ENCODE measurements at regions not wholly inside any gene's neighbourhood (a gene's known extent, or its start where the extent isn't known, plus 50 kb on each side); places are given as distances from the start of the nearest gene placed in this dataset.
"Not testable (repeated sequence)": the region's sequence is repeated elsewhere in the genome, so short reads cannot be mapped to it uniquely, and the experiment has no call there.

DNA sequence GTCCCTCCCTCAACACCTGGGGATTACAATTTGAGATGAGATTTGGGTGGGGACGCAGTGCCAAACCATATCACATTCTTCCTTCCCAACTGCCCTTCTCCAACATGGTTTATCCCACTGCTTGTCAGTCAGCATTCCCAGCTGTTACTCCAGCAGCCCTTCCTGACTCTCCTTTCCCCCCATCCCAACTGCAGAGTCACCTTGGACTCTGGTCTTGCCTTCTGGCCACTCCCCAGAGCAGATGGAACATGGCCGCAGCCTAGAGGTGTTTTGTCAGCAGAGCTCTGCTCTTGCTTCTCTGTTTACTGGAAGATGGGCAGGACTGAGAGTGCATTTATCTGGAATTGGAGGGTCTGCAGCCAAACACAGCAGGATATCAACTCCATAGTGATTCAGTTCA, 51.2 kb upstream of the MEX3C start:
- DNase-seq (ENCODE audit: low read depth), result no peak

- no peak for DNase-seq (ENCODE audit: low read depth)
These were observed 52.5 kb upstream of the MEX3C start for GRCh38 chr18:51250006-51250405.

DNA sequence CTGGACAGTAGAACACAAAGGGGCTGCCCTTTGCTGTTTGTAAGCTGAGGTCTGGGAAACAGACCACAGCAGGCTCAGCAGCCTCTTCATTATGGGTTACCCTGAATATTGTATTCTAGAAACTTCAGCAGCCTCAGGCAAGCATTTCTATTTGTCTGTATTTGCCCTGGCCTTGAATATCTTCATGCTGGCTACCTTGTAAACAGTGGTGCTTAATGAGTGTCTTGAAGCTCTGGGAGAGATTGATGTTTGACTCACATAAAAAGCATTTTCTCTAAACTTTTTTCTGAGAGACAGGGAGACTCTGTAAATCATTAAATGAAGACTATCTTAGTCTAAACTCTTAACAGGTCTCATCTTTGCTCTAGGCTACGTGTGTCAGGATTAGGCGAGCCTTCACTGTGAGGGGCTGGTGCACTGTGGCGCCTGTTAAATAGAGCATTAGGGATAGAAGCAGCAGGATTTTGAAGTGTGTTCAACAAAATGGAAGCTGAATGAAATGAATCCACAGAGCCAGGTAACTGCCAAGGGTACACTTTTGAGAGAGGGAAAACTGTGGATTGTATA, 53.1 kb upstream of the MEX3C start:
- DNase-seq (ENCODE audit: low read depth), result no peak

DNA sequence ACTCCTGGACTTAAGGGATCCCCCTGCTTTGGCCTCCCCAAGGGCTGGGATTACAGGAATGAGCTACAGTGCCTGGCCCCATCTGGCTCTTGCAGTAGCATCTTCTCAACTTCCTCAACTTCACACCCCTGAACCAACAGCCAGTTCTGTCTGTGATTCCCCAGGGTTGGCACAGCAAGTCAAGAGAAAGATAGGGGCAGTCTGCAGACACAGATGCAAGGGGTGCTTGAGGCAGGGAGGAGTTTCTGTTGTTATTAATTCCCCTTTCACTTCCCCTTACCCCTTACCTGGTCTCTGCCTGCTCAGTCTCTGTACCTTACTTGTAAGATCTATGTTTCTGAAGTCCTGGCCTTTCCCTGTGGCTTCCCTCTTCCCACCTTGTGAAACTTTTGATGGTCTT, 54.1 kb upstream of the MEX3C start:
- DNase-seq (ENCODE audit: low read depth), result no peak

- DNase-seq (ENCODE audit: low read depth), result no peak
These were observed 56.0 kb upstream of the MEX3C start for GRCh38 chr18:51253476-51253875.

- DNase-seq (ENCODE audit: low read depth), result no peak
These were observed 58.2 kb upstream of the MEX3C start for GRCh38 chr18:51255693-51256092.

DNA sequence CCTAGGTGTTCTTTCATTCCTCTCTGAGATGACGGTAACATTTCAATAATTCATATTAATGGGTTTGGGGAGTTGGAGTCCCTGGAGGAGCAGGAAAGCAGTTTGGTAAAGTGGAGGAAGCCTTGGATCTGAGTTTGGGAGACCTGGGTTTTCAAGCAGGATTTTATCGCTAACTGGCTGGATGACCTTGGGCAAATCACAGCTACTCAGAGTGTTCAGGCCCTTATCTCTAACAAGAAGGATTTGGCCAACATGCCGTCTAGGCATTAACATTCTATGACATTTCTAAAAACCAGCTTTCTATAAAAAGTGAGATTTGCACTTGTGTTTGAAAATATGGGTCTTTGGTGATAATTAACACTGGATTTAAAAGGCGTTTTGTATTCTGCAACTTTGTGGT, 59.7 kb upstream of the MEX3C start:
- no peak for DNase-seq (ENCODE audit: low read depth)

GRCh38 chr18:51260118-51260517, 62.6 kb upstream of the MEX3C start:
- DNase-seq (ENCODE audit: low read depth), result no peak

- not testable (repeated sequence) for DNase-seq (ENCODE audit: low read depth)
These were observed 68.6 kb upstream of the MEX3C start for GRCh38 chr18:51266077-51266476.

- no peak for DNase-seq (ENCODE audit: low read depth)
These were observed 69.3 kb upstream of the MEX3C start for GRCh38 chr18:51266773-51267172.

DNA sequence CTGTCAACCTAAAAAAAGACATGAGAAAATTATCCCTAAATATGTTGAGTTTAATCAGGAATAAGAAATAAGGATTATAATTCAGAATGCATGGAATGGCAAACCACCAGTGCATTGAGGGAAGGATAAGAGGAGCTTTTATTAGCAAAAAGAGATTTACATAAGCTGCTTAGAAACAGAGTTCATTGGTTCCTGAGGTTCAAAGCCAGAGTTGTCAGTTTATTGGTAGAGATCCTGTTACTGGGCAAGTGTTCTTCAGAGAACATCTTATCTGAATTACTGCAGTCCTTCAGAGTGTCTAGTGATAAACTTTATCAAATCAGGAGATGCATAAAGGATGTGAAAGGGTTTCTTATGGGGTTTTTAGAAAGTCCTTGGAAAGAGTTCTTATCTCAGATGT, 76.0 kb upstream of the MEX3C start:
- DNase-seq (ENCODE audit: low read depth), result no peak

GRCh38 chr18:51275712-51276476, 78.4 kb upstream of the MEX3C start:
- DNase-seq (ENCODE audit: low read depth), result peak; percentile 1

- peak; percentile 15 for DNase-seq (ENCODE audit: low read depth)
These were observed 80.7 kb upstream of the MEX3C start for GRCh38 chr18:51278045-51278649.

GRCh38 chr18:51279367-51279984, 82.0 kb upstream of the MEX3C start:
- no peak for DNase-seq (ENCODE audit: low read depth)

DNA sequence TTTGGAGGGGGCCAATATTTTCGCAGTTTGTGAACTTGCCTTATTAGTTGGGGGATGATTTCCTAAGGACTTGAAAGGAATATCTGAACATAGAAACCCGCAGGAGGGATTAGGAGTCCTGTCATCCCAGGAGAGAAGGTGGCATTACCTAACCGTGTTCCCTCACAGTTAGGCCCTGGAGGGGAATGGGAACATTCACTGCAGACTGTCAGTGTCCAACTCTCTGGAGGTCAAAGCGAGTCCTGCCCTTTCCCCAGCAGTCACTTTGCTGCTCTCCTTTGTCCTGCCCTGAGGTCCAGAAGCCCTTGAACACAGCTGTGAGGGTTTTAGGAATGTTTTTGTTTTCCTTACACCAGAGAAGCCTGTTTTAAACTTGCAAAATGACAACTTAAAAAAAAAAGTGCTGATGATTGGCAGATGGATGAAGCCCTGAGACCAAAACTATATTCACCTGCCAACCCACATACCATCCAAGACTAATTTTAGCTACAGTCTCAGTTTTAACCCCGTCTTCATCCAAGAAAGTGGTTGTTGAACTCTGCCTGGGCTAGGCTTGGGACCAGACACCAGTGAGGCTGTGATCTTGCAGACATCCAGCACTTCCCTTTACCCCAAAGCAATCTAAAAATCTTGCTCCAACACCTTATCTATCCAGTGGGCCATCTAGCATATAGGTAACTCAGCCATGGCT, 90.5 kb upstream of the MEX3C start:
- no peak for DNase-seq (ENCODE audit: low read depth)

- no peak for DNase-seq (ENCODE audit: low read depth)
These were observed 91.1 kb upstream of the MEX3C start for GRCh38 chr18:51288582-51288981.

DNA sequence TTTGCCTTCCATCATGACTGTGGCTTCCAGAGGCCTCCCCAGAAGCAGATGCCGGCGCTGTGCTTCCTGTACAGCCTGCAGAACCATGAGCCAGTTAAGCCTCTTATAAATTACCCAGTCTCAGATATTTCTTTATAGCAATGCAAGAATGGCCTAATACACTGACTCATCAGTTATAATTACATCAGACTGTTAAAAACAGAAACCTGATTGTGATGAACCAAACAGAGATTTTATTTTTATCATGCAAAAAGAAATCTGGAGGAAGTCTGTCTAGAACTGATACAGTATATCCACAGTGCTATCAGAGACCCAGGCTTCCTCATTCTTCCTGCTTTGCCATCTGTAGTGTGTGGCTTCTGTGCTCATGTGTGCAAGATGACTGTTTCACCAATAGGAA, 93.4 kb upstream of the MEX3C start:
- no peak for DNase-seq (ENCODE audit: low read depth)

DNA sequence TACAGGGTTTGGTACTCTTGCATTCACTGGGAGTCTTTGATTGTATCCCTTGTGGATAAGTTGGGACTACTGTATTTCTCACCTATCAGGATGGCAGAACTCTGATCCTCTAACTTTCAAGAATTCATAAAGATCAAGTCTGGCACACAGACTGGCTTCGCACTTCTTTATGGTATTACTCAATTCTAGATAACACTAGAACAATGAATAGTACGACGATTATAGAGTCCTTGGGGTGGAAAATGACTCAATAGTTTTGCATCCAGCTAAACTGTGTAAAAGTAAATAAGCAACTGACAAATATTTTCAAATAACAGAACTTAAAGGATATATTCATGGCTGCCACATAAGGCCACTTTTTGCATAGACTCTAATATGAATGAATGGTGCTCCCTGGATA, 103.4 kb upstream of the MEX3C start:
- DNase-seq (ENCODE audit: low read depth), result no peak

DNA sequence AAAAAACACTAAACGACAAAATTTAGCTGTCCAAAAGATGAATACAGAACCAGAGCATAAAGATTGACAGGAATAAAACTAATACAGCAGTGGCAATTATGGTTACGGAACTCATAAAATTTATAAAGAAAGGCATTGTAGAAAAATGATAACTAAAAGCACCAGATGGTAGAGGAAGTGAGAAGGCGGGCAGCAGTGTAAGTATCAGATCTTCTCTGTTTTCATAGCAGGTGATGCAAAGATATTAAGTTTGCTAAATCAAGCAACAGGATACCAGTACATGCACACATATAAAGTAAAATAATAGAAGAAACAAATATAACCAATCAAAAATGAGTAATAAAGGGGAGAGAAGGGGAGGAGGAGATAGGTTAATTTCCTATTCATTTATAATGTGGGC, 103.9 kb upstream of the MEX3C start:
- no peak for DNase-seq (ENCODE audit: low read depth)

GRCh38 chr18:51316677-51317076, 119.2 kb upstream of the MEX3C start:
- DNase-seq (ENCODE audit: low read depth), result no peak

- DNase-seq (ENCODE audit: low read depth), result no peak
These were observed 124.2 kb upstream of the MEX3C start for GRCh38 chr18:51321696-51322095.

DNA sequence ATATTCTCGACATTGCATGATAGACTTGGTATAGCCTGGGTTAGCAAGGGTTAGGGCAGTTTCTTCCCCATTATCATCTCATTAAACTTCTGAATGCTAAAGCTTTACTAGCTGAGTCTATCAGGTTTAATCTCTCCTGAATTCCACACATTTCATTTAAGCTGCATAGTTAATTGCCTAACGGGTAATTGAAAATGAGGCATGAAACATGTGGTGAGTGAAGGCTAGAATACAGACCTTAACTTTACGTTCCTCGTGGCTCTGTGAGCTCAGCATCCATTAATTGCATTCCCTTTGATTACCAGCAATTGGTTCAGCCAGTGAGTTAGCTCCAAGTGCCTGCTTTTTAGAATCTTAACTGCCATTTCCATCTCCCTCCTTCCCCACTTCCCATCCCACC, 126.5 kb upstream of the MEX3C start:
- DNase-seq (ENCODE audit: low read depth), result no peak

- no peak for DNase-seq (ENCODE audit: low read depth)
These were observed 132.7 kb upstream of the MEX3C start for GRCh38 chr18:51330148-51330547.

All from HS-27A (cell line).